Parathyroid adenoma (tissue), 2 donors: ENCODE measurements at regions not wholly inside any gene's neighbourhood (a gene's known extent, or its start where the extent isn't known, plus 50 kb on each side); places are given as distances from the start of the nearest gene placed in this dataset.
A peak's percentile ranks its signal among the peaks of the same experiment; 100 is the strongest.

Source experiments
- H2AFZ ChIP-seq: fragments of 300-600 bp; sonication (generic); one replicate; pipeline ENCODE4 v1.7.0; 2017; ENCODE audit warnings: antibody characterized with exemption, mild to moderate bottlenecking
- H3K27ac ChIP-seq: fragments of 300-600 bp; sonication (generic); one replicate; pipeline ENCODE4 v1.7.0; 2017
- H3K27me3 ChIP-seq: fragments of 300-600 bp; sonication (generic); one replicate; pipeline ENCODE4 v1.7.0; 2017; ENCODE audit warnings: low read length; ENCODE audit not compliant: control insufficient read depth, insufficient read depth
- H3K36me3 ChIP-seq: fragments of 300-600 bp; sonication (generic); one replicate; pipeline ENCODE4 v1.7.0; 2017; ENCODE audit warnings: low read length; ENCODE audit not compliant: control insufficient read depth, insufficient read depth
- H3K4me1 ChIP-seq: fragments of 300-600 bp; sonication (generic); one replicate; pipeline ENCODE4 v1.7.0; 2017; ENCODE audit warnings: control low read depth
- H3K4me2 ChIP-seq: fragments of 300-600 bp; sonication (generic); one replicate; pipeline ENCODE4 v1.7.0; 2017; ENCODE audit warnings: low read length
- H3K4me3 ChIP-seq: fragments of 300-600 bp; sonication (generic); one replicate; pipeline ENCODE4 v1.7.0; 2017; ENCODE audit warnings: low read depth, low read length
- H3K79me2 ChIP-seq: fragments of 300-600 bp; sonication (generic); one replicate; pipeline ENCODE4 v1.7.0; 2017; ENCODE audit warnings: control low read depth
- H3K9ac ChIP-seq: fragments of 300-600 bp; sonication (generic); one replicate; pipeline ENCODE4 v1.7.0; 2017; ENCODE audit warnings: mild to moderate bottlenecking
- H3K9me3 ChIP-seq: fragments of 300-600 bp; sonication (generic); one replicate; pipeline ENCODE4 v1.7.0; 2017; ENCODE audit warnings: low read length; ENCODE audit not compliant: control insufficient read depth
- CTCF ChIP-seq: fragments of 300-600 bp; sonication (generic); IDR thresholded peaks from one replicate; pipeline ENCODE4 v1.7.0; 2017; ENCODE audit warnings: antibody characterized with exemption, mild to moderate bottlenecking
- donor health status: primary hyperparathyroidism.

DNA sequence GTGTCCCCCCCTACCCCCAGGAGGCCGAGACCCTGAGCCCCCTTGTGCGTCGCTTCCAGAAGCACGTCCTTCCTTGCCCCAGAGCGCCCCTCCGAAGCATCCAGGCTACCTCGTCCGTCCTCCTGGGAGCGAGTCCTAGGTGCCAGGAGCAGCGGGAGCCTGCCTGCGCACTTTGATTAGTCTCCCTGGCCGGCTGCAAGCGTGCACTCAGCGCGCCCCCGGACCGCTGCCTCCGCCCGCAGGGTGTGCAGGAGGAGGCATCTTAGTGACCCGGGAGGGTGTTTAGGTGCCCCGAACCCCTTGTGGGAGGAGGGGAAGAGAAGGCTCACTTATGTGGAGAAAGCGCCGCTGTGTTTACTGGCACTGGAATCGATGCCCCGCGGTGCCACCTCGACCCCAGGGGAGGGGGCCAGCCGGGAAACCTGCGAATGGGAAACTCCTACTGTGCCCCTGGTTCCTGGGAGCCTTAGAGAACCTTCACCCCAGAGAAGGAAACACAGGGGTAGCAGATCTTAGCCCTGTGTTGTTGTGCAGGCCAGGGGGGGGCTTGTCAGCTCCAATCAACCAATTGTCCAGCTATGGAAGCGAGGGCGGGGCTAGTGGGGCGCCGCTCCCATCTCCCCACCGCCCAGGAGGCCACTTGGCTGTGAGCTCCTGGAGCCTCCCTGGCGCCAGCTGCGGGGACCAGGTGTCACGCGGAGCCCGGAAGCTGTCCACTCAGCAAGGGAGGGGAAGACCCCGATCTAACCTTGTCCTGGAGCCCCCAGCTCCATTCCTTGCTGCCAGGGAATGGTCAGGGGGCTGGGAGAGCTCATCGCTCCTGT is 922.8 kb upstream of the EEF2KMT start:
- no peaks in the 10 kb centered on the region for H3K27me3 ChIP-seq
- H3K4me3 ChIP-seq, result no peak overlapping the region
- no peak for TF ChIP-seq CTCF
- H3K27ac ChIP-seq, result no peak overlapping the region
- H3K4me2 ChIP-seq, result no peak overlapping the region
- no peak overlapping the region for H3K9ac ChIP-seq
- no peaks in the 10 kb centered on the region for H3K4me1 ChIP-seq
- H3K79me2 ChIP-seq, result no peaks in the 10 kb centered on the region
- H3K9me3 ChIP-seq, result no peaks in the 10 kb centered on the region
- H3K36me3 ChIP-seq, result no peaks in the 10 kb centered on the region
- H2AFZ ChIP-seq, result no peak overlapping the region

DNA sequence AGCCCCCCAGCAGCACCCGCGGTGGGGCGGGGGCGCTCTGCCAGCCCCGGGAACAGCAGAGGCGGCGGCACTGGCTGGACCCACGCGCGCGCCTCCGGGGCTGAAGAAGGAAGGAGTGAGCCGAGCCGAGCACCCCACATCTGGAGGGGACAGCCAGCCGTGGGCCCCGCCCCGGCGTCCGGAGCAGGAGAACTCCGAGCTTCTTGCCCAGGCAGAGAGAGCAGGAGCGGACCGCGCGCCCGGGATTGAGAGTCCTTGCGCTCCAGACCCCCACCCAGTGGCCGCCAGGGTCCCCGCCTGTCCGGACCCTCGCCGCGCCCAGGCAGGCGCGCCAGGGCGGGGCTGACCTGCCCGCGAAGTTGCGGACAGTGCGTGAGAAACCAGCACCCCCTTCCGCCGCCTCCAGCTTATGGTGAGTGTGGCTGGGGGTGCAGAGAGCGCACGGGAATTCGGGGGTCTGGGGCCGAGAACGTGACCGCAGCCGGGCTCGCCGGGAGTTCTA is 921.9 kb upstream of the EEF2KMT start:
- Histone ChIP-seq H3K4me3 (no peak overlapping the region), H3K27me3 (no peaks in the 10 kb centered on the region), H3K4me2 (no peak overlapping the region), H3K9ac (no peak overlapping the region), H3K27ac (no peak overlapping the region), H2AFZ (no peak overlapping the region), H3K9me3 (no peaks in the 10 kb centered on the region), H3K79me2 (no peaks in the 10 kb centered on the region), H3K36me3 (no peaks in the 10 kb centered on the region), H3K4me1 (no peaks in the 10 kb centered on the region)
- no peak for TF ChIP-seq CTCF

DNA sequence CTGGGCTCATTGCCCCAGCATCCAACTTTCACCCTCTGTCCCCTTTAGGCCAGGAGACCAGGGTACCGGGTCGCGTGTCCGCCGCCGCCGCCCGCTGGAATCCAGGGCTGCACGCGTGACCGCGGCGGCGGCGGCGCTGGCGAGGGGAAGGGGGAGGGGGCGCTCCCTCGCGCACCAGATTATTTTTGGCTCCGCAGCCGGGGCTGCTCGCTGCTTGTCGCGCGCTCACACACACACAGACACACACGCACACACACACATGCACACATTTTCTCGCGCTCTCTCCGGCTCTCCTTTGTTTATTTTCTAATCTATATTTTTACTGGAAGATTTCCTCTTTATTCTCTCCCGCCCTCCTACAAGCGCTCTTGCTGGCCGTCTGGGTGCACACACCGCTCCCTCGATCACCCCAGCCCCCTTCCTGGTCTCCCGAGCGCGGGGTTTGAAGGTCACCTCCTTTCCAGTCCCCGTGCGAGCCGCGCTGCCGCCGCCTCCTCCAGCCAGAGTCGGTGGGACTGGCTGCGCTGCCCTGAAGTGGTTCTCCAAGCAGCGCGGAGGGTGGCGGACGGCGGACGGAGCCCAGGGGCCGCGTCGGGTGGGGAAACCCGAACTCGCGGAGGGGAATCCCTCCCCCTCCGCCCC is 921.4 kb upstream of the EEF2KMT start:
- no peak overlapping the region for H3K4me3 ChIP-seq
- H3K4me1 ChIP-seq, result no peaks in the 10 kb centered on the region

GRCh38 chr16:6016530-6017184 is 919.1 kb upstream of the EEF2KMT start:
- no peak overlapping the region for H3K4me2 ChIP-seq
- H3K27ac ChIP-seq, result no peak overlapping the region
- no peaks in the 10 kb centered on the region for H3K36me3 ChIP-seq
- H3K27me3 ChIP-seq, result no peaks in the 10 kb centered on the region
- TF ChIP-seq CTCF, result peak; percentile 34
- H3K4me1 ChIP-seq, result no peaks in the 10 kb centered on the region
- no peaks in the 10 kb centered on the region for H3K79me2 ChIP-seq
- no peak overlapping the region for H3K4me3 ChIP-seq
- H2AFZ ChIP-seq, result no peak overlapping the region
- no peaks in the 10 kb centered on the region for H3K9me3 ChIP-seq
- H3K9ac ChIP-seq, result no peak overlapping the region

More for the DNA sequence above, 921.4 kb upstream of the EEF2KMT start:
- Histone ChIP-seq H3K9me3 (no peaks in the 10 kb centered on the region), H3K27ac (no peak overlapping the region), H3K36me3 (no peaks in the 10 kb centered on the region), H3K9ac (no peak overlapping the region), H2AFZ (no peak overlapping the region), H3K4me2 (no peak overlapping the region), H3K27me3 (no peaks in the 10 kb centered on the region), H3K79me2 (no peaks in the 10 kb centered on the region)
- TF ChIP-seq CTCF, result no peak
